Aorta (tissue), 5 donors: ENCODE measurements at regions not wholly inside any gene's neighbourhood (a gene's known extent, or its start where the extent isn't known, plus 50 kb on each side); places are given as distances from the start of the nearest gene placed in this dataset.

Experiments
- ATAC-seq: fragments of 200-7000 bp; cut with Tn5 transposase; one replicate; pipeline ENCODE4 v1.9.1; 2022; ENCODE audit warnings: moderate library complexity; ENCODE audit not compliant: low FRiP score
- DNase-seq, 2 donors: peaks; one replicate each; pipeline ENCODE4 v3.0.0-alpha.2; 2020
- H3K27ac ChIP-seq, 2 donors: one replicate each; pipeline ENCODE4 v1.5.1; 2013; ENCODE audit warnings: low read length in 2 of 2, mild to moderate bottlenecking in 2 of 2, moderate library complexity in 2 of 2, control low read depth in 1 of 2, inconsistent platforms in 1 of 2, low read depth in 1 of 2
- H3K27me3 ChIP-seq, 2 donors: one replicate each; pipeline ENCODE4 v1.6.1; 2013; ENCODE audit warnings: control low read depth in 1 of 2, low read length in 1 of 2, mild to moderate bottlenecking in 1 of 2, moderate library complexity in 1 of 2; ENCODE audit not compliant: insufficient read depth in 2 of 2, control insufficient read depth in 1 of 2
- H3K36me3 ChIP-seq, 2 donors: one replicate each; pipeline ENCODE4 v1.6.1; 2013; ENCODE audit warnings: control low read depth in 1 of 2, low read length in 1 of 2, mild to moderate bottlenecking in 1 of 2; ENCODE audit not compliant: insufficient read depth in 2 of 2, control insufficient read depth in 1 of 2
- H3K4me1 ChIP-seq, 2 donors: one replicate each; pipeline ENCODE4 v1.6.1; 2013; ENCODE audit warnings: low read length in 2 of 2, control low read depth in 1 of 2, mild to moderate bottlenecking in 1 of 2, moderate library complexity in 1 of 2; ENCODE audit not compliant: insufficient read depth in 2 of 2, control insufficient read depth in 1 of 2
- H3K4me3 ChIP-seq, 2 donors: one replicate each; pipeline ENCODE4 v1.5.1; 2013; ENCODE audit warnings: low read length in 2 of 2, control low read depth in 1 of 2, mild to moderate bottlenecking in 1 of 2
- H3K9me3 ChIP-seq: one replicate; pipeline ENCODE4 v1.6.1; 2013; ENCODE audit warnings: mild to moderate bottlenecking, low read length; ENCODE audit not compliant: control insufficient read depth
- WGBS, 2 donors: extraction: QIAGEN DNeasy Blood & Tissue Kit; methylation state at CpG; one replicate each; pipeline ENCODE4 v1.1.7; 2013; 5-methylcytosine and 5-hydroxymethylcytosine counted together
- intact Hi-C, 2 donors: fragments of 100-400 bp; cut with DNase I; formaldehyde crosslinking; loops; one replicate each; pipeline versions ENCODE4 v1.14.2 to v1.15.0; 2022
- donor health status: healthy with polysubstance abuse.
- donor health status: Bipolar disorder and iron deficiency.
- donor health status: DM: no; HTN: no; CAD: no.
- donor health status: DM: no; HTN: no; CAD: no.
- donor health status: DM: yes; HTN: yes; CAD: no.

- WGBS, 2 donors: 45 to 49% methylated on average over 3 of the region's 3 CpGs
- DNase-seq (no peak), ATAC-seq (no peak)
- H3K4me1 ChIP-seq: no peaks in the 10 kb centered on the region
- H3K27me3 ChIP-seq: no peaks in the 10 kb centered on the region
- intact Hi-C loops: no loop called here
- H3K4me3 ChIP-seq: no peak overlapping the region
- H3K9me3 ChIP-seq: no peaks in the 10 kb centered on the region
- H3K27ac ChIP-seq: no peak overlapping the region
- no peaks in the 10 kb centered on the region for H3K36me3 ChIP-seq
Observed at GRCh38 chr4:41806807-41807206, 58.3 kb upstream of the PHOX2B start.

GRCh38 chr4:41802590-41802989, 54.1 kb upstream of the PHOX2B start:
- no peaks in the 10 kb centered on the region for H3K27me3 ChIP-seq
- WGBS, 2 donors: 79 to 84% methylated on average over 3 of the region's 3 CpGs
- no peaks in the 10 kb centered on the region for H3K4me1 ChIP-seq
- ATAC-seq (no peak), DNase-seq (no peak)
- H3K9me3 ChIP-seq: no peaks in the 10 kb centered on the region
- no peak overlapping the region for H3K4me3 ChIP-seq
- intact Hi-C loops: no loop called here
- H3K27ac ChIP-seq: no peak overlapping the region
- no peaks in the 10 kb centered on the region for H3K36me3 ChIP-seq

- intact Hi-C loops: no loop called here
- no peaks in the 10 kb centered on the region for H3K36me3 ChIP-seq
- ATAC-seq: no peak
- no peak overlapping the region for H3K27ac ChIP-seq
- H3K4me3 ChIP-seq: no peak overlapping the region
- H3K9me3 ChIP-seq: no peaks in the 10 kb centered on the region
- H3K4me1 ChIP-seq: no peaks in the 10 kb centered on the region
- no peak for DNase-seq
- H3K27me3 ChIP-seq: no peaks in the 10 kb centered on the region
- 0 to 9% methylated on average over 1 of the region's 1 CpG for WGBS, 2 donors
Observed at GRCh38 chr4:41799126-41799525, 50.6 kb upstream of the PHOX2B start.
